HG03521 (cell line): ENCODE measurements at regions not wholly inside any gene's neighbourhood (a gene's known extent, or its start where the extent isn't known, plus 50 kb on each side); places are given as distances from the start of the nearest gene placed in this dataset.
"Not testable (repeated sequence)": the region's sequence is repeated elsewhere in the genome, so short reads cannot be mapped to it uniquely, and the experiment has no call there.

Experiments used
- ATAC-seq: cut with Tn5 transposase; IDR thresholded peaks from one replicate; pipeline ENCODE4 v1.9.1; 2021; ENCODE audit warnings: mild to moderate bottlenecking, moderate library complexity; ENCODE audit not compliant: unreplicated experiment

- ATAC-seq: no peak
These were observed 172.4 kb downstream of the CD24 start for GRCh38 chr6:106802139-106802538.

GRCh38 chr6:106801256-106801655 is 171.9 kb downstream of the QRSL1 start:
- no peak for ATAC-seq

GRCh38 chr6:106800379-106800778 is 171.0 kb downstream of the QRSL1 start:
- ATAC-seq: no peak

GRCh38 chr6:106799031-106799894 is 169.9 kb downstream of the QRSL1 start:
- ATAC-seq: peak; percentile 61

GRCh38 chr6:106797186-106797585 is 167.8 kb downstream of the QRSL1 start:
- ATAC-seq: no peak

- ATAC-seq: no peak
These were observed 167.4 kb downstream of the QRSL1 start for GRCh38 chr6:106796781-106797180.

- no peak for ATAC-seq
These were observed 164.8 kb downstream of the QRSL1 start for GRCh38 chr6:106794129-106794528.

- ATAC-seq: no peak
These were observed 163.3 kb downstream of the QRSL1 start for GRCh38 chr6:106792536-106793236.

- no peak for ATAC-seq
These were observed 161.6 kb downstream of the QRSL1 start for GRCh38 chr6:106790935-106791334.

GRCh38 chr6:106790149-106790770 is 160.9 kb downstream of the QRSL1 start:
- ATAC-seq: no peak

GRCh38 chr6:106789428-106790148 is 160.2 kb downstream of the QRSL1 start:
- ATAC-seq: no peak

GRCh38 chr6:106788761-106789160 is 159.4 kb downstream of the QRSL1 start:
- ATAC-seq: no peak

- ATAC-seq: no peak
These were observed 158.2 kb downstream of the QRSL1 start for GRCh38 chr6:106787327-106788196.

GRCh38 chr6:106785298-106785697 is 155.9 kb downstream of the QRSL1 start:
- no peak for ATAC-seq

GRCh38 chr6:106783640-106784566 is 154.5 kb downstream of the QRSL1 start:
- no peak for ATAC-seq

GRCh38 chr6:106782536-106783285 is 153.3 kb downstream of the QRSL1 start:
- ATAC-seq: no peak

GRCh38 chr6:106779552-106779951 is 150.2 kb downstream of the QRSL1 start:
- not testable (repeated sequence) for ATAC-seq

- no peak for ATAC-seq
These were observed 149.6 kb downstream of the QRSL1 start for GRCh38 chr6:106778943-106779342.
